ENCODE measurements at regions not wholly inside any gene's neighbourhood (a gene's known extent, or its start where the extent isn't known, plus 50 kb on each side); places are given as distances from the start of the nearest gene placed in this dataset.
"Not testable (repeated sequence)": the region's sequence is repeated elsewhere in the genome, so short reads cannot be mapped to it uniquely, and the experiment has no call there.

DNA sequence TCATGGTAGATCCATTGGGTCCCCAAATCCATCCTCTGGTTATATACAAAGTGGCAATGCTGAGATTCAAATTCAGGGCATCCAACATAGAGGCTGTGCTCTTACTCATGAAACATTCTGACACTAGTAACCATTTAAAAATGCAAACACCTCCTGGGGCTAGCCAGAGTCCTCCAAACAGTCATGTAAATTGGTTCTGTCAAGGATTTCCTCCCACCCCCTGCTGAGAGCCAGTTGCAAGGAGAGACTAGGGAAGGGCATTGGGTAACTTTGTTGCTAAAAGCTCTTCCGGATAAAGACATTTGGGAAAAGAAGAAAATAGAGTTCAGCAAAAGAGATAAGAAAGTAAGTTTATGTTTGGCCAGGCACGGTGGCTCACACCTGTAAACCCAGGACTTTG is 58.3 kb downstream of the ART5 start:
- not testable (repeated sequence) for DNase-seq (ENCODE audit: low read depth in 1 of 2, low spot score in 1 of 2)

DNA sequence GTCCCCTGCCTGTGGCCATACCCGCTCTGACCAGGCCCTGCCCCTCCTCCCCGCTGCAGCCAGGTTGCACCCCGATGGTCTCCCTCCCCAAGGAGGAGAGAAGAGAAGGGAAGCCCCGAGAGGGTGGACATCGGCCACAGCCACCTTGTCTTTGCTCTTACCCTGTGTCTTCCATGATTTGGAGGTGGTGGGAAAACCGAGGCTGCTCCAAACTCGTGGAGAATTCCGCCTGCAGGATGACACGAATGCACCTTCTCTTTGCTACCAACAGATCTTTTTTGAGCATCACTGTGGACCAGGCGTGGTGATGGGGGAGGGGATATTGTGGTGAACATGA is 60.4 kb downstream of the ART5 start:
- DNase-seq (ENCODE audit: low read depth in 1 of 2, low spot score in 1 of 2) = not testable (repeated sequence)

DNA sequence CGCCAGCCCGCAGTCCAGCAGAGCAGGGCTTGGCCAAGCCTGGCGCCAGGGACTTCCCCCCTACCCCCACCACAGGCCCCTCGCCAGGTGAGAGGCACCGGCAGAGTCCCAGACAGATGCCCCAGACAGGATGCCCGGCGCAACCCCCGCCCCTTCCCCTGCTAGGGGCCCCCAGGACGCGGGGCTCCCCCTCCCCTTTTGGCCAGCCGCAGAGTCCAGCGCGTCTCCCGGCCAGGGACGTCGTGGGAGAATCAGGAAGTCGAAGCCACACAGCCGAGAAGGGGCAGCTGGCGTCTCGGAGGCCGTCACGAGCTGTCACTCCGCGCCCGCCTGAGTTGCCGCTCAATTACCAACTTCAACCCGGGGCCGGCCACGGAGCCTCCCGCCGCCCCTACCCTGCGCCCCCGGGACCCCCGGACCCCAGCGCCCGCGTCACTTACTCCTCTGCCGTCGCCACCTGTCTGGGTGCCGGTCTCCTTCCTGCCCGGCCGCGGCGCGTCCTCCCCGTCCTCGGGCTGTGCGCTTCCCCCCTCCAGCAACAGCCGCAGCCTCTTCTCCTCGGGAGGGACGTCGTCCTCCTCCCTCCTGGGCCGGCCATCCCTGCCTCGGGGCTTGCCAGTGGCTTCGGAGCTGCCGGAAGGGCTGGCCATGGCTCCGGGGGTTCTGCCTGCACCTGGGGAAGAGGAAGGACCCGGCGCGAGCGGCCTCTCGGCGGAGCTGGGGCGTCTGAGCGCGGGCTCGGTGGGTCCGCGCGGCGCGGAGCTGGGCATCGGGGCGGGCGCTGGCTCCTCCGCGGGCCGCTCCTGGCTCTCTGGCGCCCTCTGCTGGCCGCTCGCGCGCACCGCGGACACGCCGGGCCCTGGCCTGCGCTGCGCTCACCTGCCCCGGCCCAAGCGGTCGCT is 61.1 kb downstream of the ART5 start:
- peak; percentile 50 to 65 for DNase-seq (ENCODE audit: low read depth in 1 of 2, low spot score in 1 of 2)

- not testable (repeated sequence) for DNase-seq (ENCODE audit: low read depth in 1 of 2, low spot score in 1 of 2)
Observed at GRCh38 chr11:3579600-3580459, 62.0 kb downstream of the ART5 start.

DNA sequence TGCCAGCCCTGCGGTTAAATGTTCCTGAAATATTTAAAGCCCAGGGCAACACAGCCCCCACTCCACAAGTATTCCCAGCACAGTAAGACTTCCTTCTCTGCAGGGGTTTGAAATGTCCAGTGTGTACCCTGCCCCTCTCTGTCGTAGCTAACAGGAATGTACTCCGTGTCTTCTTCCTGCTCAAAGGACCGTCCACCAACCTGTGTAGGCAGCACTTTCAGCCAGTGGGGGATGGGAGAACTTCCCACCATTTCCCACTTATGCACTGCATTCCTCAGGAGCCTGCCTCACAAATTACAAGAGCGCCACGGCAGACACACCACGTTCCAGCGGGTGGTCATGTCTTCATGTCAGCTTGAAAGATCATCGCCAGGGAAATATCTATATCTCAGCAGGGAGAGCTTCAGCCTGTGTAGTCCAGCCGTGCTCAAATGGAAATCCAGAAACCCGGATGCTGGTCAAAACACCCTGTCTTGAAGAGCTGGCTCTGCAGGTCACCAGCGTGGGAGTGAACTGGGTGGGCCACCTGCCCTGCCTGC is 65.7 kb downstream of the ART5 start:
- DNase-seq (ENCODE audit: low read depth in 1 of 2, low spot score in 1 of 2) = not testable (repeated sequence)

DNA sequence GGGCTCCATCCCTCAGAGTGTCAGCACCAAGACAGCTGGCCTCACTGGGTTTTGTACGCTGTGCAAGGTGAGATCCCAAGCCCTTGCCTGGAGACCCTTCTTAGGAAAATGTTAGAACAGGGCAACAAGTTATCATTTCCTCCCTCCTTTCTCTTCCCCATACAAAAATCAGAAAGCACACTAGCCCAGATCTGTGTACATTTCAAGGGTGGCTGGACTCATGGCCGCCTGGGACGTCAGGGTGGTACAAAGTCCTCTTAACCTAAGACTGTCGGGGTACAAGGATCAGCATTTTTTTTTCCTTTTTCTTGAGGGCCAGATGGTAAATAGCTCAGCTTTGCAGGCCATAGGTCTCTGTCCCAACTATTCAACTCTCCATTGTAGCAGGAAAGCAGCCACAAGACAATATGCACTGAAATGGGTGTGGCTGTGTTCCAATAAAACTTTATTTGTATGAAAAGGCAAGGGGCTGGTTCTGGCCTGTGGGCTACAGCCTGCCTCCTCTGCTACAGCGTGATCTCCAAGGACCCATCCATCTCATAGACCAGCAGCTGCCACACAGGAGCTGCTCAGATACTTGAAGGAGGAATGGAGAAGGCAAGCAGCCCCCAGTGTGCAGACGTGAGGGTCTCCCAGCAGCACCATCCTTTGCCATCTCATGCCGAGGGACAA is 68.7 kb downstream of the ART5 start:
- DNase-seq (ENCODE audit: low read depth in 1 of 2, low spot score in 1 of 2) = not testable (repeated sequence)

- DNase-seq (ENCODE audit: low read depth in 1 of 2, low spot score in 1 of 2) = not testable (repeated sequence)
Observed at GRCh38 chr11:3571752-3572151, 70.0 kb downstream of the ART5 start.

- DNase-seq (ENCODE audit: low read depth in 1 of 2, low spot score in 1 of 2) = not testable (repeated sequence)
Observed at GRCh38 chr11:3565838-3566237, 76.0 kb downstream of the ART5 start.

DNA sequence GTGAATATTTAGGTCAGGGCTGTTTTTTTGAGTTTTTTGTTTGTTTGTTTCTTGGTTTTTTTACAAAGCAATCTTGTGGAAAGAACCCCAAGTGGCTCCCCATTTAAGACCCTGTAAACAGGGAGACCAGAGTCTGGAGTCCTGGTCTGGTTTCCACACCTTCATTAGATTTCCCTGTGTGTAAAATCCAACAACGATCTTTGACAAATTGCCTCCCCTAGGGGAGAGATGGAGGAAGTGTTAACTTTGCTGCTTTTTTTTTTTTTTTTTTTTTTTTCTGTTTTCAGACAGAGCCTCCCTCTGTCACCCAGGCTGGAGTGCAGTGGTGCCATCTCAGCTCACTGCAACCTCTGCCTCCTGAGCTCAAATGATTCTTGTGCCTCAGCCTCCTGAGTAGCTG is 77.4 kb downstream of the ART5 start:
- DNase-seq (ENCODE audit: low read depth in 1 of 2, low spot score in 1 of 2) = not testable (repeated sequence)

GRCh38 chr11:3554621-3555020 is 87.2 kb downstream of the ART5 start:
- DNase-seq (ENCODE audit: low read depth in 1 of 2, low spot score in 1 of 2) = not testable (repeated sequence)

GRCh38 chr11:3544990-3545389 is 96.8 kb downstream of the ART5 start:
- not testable (repeated sequence) for DNase-seq (ENCODE audit: low read depth in 1 of 2, low spot score in 1 of 2)

- not testable (repeated sequence) for DNase-seq (ENCODE audit: low read depth in 1 of 2, low spot score in 1 of 2)
Observed at GRCh38 chr11:3538220-3538619, 103.6 kb downstream of the ART5 start.

- DNase-seq (ENCODE audit: low read depth in 1 of 2, low spot score in 1 of 2) = not testable (repeated sequence)
Observed at GRCh38 chr11:3537254-3537653, 104.5 kb downstream of the ART5 start.

DNA sequence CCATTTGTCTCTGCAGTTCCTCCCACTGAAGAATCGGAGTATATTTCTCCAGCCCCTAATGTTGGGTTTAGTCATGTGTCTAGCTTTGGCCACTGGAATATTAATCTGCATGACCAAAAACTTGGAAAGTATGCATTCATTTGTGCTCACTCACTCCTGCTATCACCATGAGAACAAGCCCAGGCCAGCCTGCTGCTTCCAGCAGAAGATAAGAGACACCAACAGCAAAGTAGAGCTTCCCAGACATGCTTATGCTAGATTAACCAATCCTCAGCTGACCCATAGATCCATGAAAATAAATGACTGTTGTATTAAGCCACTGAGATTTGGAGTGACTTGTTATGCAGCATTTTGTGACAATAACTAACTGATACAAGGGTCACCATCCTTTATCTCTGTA is 108.8 kb downstream of the ART5 start:
- DNase-seq (ENCODE audit: low read depth in 1 of 2, low spot score in 1 of 2) = not testable (repeated sequence)

- DNase-seq (ENCODE audit: low read depth in 1 of 2, low spot score in 1 of 2) = not testable (repeated sequence)
Observed at GRCh38 chr11:3531280-3531679, 110.5 kb downstream of the ART5 start.

DNA sequence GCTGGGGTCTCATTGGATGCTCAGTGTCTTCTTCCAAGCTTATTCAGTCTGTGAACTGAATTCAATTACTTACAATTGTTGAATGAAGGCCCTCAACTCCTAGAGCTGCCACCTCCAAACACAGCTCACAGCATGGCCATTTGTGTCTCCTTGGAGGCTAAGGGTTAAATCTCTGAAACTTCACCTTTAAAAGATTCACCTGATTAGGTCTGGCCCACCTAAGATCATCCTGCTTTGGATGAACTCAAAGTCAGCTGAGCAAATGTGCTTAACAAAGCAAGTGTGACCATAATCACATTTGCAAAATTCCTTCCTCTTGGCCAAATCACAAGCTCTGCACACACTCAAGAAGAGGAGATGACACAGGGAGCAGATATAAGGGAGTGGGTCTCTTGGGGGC is 118.2 kb downstream of the ART5 start:
- not testable (repeated sequence) for DNase-seq (ENCODE audit: low read depth in 1 of 2, low spot score in 1 of 2)

GRCh38 chr11:3520905-3521304 is 120.9 kb downstream of the ART5 start:
- not testable (repeated sequence) for DNase-seq (ENCODE audit: low read depth in 1 of 2, low spot score in 1 of 2)

GRCh38 chr11:3519841-3520240 is 122.0 kb downstream of the ART5 start:
- not testable (repeated sequence) for DNase-seq (ENCODE audit: low read depth in 1 of 2, low spot score in 1 of 2)

DNA sequence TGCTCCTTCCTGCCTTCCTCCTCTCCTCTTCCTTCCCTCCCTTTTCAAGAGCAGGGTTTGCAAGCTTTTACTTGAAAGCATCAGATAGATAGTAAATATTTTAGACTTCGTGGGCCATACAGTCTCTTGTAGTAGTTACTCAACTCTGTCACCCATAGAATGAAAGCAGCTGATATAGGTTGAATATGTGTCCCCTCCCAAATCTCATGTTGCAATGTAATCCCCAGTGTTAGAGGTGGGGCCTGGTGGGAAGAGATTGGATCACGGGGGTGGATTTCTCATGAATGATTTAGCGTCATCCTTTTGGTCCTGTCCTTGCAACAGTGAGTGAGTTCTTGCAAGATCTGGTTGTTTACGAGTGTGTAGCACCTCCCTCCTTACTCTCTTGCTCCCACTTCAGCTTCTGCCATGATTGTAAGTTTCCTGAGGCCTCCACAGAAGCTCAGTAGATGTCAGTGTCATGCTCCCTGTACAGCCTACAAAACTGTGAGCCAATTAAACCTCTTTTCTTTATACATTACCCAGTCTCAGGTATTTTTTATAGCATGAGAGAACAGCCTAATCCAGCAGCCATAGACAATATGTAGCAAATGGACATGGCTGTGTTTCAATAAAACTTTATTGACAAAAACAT is 124.7 kb downstream of the ART5 start:
- DNase-seq (ENCODE audit: low read depth in 1 of 2, low spot score in 1 of 2) = not testable (repeated sequence)

DNA sequence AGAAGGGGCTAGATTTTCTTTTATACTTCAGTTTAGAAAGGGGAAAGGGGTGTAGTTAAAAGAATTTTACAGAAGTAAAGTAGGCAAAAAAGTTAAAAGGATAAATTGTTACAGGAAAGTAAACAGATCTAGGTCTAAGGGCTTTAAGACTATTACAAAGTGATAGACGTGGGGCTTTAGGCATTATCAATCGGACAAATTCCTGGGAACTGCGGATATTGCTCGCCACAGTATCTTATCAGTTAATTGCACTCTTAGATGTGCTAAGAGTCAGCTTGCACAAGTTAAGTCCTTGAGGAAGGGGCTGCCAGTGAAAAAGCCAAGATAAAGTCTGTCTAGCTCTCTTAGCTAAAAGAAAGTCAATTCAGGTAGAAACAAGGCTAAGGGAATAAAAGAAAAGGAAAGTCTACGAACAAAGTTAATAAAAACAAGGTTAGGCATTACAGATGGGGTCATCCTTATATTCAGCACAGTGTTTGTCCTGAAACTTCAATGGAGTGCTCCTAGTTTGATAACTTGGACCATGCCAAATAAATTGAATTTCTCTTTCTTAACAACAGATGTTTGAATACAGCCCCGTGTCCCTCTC is 125.4 kb downstream of the ART5 start:
- not testable (repeated sequence) for DNase-seq (ENCODE audit: low read depth in 1 of 2, low spot score in 1 of 2)

Measured in stimulated activated CD4-positive, alpha-beta T cell treated with anti-CD3 and anti-CD28 coated beads, Interleukin-15, amount 100 ng/mL, for 1 hour (primary cell).